ENCODE measurements at regions not wholly inside any gene's neighbourhood (a gene's known extent, or its start where the extent isn't known, plus 50 kb on each side); places are given as distances from the start of the nearest gene placed in this dataset.

GRCh38 chr9:102405218-102405867, 589.8 kb upstream of the CYLC2 start:
- no peak for TF ChIP-seq CTCF (IDR thresholded peaks at IDR 0.05; ENCODE audit: control extremely low read depth in 1 of 3, insufficient read depth in 1 of 3, low read depth in 1 of 3, low read length in 3 of 3)
- no peak for TF ChIP-seq RBBP5 (IDR thresholded peaks at IDR 0.05; ENCODE audit: borderline replicate concordance, low read depth, low read length)
- TF ChIP-seq TAF1 (IDR thresholded peaks at IDR 0.05; ENCODE audit: low read depth, low read length): no peak
- TF ChIP-seq MAFK (IDR thresholded peaks at IDR 0.05; ENCODE audit: low read depth, low read length): no peak
- TF ChIP-seq EZH2 (IDR thresholded peaks at IDR 0.05; ENCODE audit: low read depth, low read length, severe bottlenecking): no peak
- no peak for TF ChIP-seq HDAC6 (IDR thresholded peaks at IDR 0.05; ENCODE audit: low read depth, low read length)
- no peak for TF ChIP-seq POLR2A (IDR thresholded peaks at IDR 0.05; ENCODE audit: control extremely low read depth in 1 of 2, low read depth in 2 of 2, low read length in 2 of 2)
- TF ChIP-seq SIN3A (conservative IDR thresholded peaks at IDR 0.05 in 1 of 2, IDR thresholded peaks at IDR 0.05 in 1 of 2; ENCODE audit: low read depth in 1 of 2, low read length in 2 of 2): no peak
- TF ChIP-seq POLR2AphosphoS5 (IDR thresholded peaks at IDR 0.05; ENCODE audit: low read depth, low read length): no peak

Measured in H1 (cell line).